ENCODE measurements at regions not wholly inside any gene's neighbourhood (a gene's known extent, or its start where the extent isn't known, plus 50 kb on each side); places are given as distances from the start of the nearest gene placed in this dataset.
"Not testable (repeated sequence)": the region's sequence is repeated elsewhere in the genome, so short reads cannot be mapped to it uniquely, and the experiment has no call there.

DNA sequence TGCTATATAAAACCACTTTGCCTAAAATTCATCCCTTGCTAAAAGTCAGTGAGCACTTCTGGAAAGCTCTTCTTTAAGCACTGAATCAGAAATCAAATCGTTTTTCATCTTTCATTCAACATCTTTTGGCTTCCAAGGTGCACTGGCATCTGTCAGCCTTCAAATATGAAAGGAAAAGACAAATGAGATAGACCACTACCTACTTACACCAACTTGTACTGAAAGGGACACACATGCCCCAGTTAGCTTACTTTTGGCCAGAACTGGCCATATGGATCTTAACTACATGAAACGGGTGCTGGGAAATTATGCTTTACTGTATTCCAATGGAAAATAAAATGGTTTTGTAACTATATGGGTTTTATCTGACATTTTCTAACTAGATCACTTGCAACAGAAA, 332.0 kb upstream of the ARPP21 start:
- TF ChIP-seq, protein P1, sequence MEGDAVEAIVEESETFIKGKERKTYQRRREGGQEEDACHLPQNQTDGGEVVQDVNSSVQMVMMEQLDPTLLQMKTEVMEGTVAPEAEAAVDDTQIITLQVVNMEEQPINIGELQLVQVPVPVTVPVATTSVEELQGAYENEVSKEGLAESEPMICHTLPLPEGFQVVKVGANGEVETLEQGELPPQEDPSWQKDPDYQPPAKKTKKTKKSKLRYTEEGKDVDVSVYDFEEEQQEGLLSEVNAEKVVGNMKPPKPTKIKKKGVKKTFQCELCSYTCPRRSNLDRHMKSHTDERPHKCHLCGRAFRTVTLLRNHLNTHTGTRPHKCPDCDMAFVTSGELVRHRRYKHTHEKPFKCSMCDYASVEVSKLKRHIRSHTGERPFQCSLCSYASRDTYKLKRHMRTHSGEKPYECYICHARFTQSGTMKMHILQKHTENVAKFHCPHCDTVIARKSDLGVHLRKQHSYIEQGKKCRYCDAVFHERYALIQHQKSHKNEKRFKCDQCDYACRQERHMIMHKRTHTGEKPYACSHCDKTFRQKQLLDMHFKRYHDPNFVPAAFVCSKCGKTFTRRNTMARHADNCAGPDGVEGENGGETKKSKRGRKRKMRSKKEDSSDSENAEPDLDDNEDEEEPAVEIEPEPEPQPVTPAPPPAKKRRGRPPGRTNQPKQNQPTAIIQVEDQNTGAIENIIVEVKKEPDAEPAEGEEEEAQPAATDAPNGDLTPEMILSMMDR (conservative IDR thresholded peaks at IDR 0.05) = no peak
- no peak for TF ChIP-seq ZFX (IDR thresholded peaks at IDR 0.05)

DNA sequence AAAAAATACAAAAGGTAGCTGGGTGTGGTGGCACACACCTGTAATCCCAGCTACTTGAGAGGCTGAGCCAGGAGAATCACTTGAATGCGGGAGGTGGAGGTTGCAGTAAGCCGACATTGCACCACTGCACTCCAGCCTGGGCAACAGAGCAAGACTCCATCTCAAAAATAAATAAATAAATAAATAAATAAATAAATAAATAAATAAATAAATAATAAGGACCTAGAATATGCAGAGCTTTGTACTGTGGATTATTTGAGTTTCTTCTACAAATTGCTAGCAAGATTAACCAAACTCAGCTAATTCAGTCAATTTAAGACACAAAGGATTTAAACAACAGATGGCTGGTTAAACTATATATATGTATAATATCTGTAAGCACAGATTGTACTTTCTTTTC, 322.5 kb upstream of the ARPP21 start:
- not testable (repeated sequence) for H3K27ac ChIP-seq

More for the DNA sequence above, 332.0 kb upstream of the ARPP21 start:
- no peak overlapping the region for H3K27ac ChIP-seq

DNA sequence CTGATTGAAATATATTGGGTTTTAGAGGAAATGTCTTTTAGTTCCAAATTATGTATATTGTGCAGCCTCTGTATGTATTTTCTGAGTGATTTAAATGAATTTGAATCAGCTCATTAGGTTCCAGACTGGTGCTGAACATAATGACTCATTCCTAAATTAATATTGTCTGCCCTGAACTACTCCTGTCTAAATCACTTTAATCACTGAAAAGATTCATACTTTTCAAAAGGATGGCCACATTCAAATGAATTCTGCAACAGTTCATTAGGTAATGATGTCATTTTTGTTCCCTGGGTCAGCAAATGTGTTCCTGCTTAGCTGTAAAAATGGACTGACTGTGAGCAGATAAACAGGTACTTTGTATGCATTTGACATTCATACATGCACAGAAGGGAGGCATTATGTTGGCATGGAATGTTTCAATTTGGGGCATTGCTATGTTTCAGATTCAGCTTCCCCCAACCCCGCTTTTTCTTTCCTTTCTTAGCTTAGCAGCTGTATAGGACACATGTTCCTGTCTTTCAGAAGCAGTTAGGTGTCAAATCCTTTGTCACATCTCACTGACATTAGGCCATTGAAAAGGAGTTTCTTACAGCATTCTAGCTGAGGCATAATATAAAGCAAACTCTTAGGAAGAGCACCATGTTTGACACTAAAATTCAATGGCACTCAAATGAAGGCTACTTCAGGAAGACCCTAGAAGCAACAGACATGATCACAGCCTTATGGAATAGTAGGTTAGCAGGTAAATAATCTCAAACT, 318.5 kb upstream of the ARPP21 start:
- TF ChIP-seq ZFX (IDR thresholded peaks at IDR 0.05) = no peak
- TF ChIP-seq, protein P1 (conservative IDR thresholded peaks at IDR 0.05) = no peak
- H3K27ac ChIP-seq = no peak overlapping the region

DNA sequence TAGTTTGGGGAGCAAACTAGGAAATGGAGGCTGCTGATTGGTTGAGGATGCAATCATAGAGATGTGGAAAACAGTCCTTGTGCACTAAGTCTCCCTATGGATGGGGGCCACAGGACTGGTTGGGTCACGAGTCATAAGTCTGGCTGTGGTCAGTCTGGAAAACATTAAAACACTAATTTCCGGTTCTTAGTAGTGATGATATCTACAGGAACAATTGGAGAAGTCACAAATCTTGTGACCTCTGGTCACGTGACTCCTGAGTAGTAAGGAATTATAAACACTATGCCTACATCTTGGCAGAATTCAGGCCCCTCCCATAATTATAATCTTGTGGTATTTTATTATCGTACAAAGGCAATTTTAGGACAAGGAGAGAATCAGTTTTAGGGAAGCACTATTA, 317.3 kb upstream of the ARPP21 start:
- H3K27ac ChIP-seq = no peak overlapping the region
- no peak for TF ChIP-seq ZFX (IDR thresholded peaks at IDR 0.05)
- TF ChIP-seq, protein P1 (conservative IDR thresholded peaks at IDR 0.05) = no peak

DNA sequence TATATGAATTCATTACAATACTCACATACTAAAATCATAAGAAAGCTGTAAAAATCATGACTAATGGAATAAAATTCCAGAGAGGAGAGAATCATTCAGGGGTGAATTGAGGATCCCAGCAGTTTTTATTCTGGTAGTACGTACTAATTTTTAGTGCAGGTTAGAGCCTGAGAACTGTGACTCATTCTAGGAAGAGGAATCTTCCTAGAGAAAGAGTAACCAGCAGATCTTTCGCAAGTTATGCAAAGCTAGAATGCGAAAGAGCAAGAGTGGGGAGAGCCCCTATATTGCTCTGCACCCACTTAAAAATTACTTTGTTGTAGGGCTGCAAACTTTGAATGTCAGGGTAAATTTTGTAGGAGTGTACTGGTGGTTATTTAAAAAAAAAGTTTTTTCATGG, 303.6 kb upstream of the ARPP21 start:
- H3K27ac ChIP-seq = no peak overlapping the region
- TF ChIP-seq, protein P1 (conservative IDR thresholded peaks at IDR 0.05) = no peak
- no peak for TF ChIP-seq ZFX (IDR thresholded peaks at IDR 0.05)

DNA sequence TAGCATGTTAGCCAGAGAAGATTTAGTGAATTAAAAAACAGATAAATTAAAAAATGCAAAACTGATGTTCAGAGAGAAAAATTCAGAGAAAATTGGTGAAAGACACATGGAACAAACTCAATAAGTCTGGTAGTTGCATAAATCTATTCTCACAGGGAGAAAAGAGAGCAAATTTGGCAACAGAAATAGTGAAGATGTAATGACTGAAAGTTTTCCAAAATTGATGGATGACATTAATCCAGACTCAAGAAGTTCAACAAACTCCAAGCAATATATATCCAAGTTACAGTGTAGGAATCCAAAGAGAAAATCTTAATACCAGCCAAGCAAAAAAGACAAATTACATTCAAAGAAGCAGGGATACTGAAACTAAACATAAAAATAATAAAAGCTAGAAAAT, 302.7 kb upstream of the ARPP21 start:
- TF ChIP-seq, protein P1 (conservative IDR thresholded peaks at IDR 0.05) = no peak
- TF ChIP-seq ZFX (IDR thresholded peaks at IDR 0.05) = no peak
- H3K27ac ChIP-seq = no peak overlapping the region

DNA sequence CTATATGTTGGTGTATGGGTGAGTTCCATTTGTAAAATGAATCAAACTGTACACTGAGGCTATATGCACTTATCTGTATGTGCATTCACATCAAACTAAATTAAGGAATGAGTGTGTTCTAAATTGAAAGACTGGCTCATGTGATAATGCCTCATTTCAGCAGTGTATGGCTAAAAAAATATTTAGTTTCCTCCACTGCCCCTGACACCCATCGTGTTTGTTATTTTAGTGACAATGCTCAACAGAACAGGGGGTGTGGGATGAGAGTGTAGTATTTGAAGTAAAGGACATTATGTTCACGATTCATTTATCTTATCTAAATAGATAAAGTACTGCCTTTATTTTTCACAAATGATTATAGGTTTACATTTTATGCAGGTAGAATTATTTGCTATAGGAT, 301.1 kb upstream of the ARPP21 start:
- TF ChIP-seq, protein P1 (conservative IDR thresholded peaks at IDR 0.05) = no peak
- no peak for TF ChIP-seq ZFX (IDR thresholded peaks at IDR 0.05)
- H3K27ac ChIP-seq = no peak overlapping the region

DNA sequence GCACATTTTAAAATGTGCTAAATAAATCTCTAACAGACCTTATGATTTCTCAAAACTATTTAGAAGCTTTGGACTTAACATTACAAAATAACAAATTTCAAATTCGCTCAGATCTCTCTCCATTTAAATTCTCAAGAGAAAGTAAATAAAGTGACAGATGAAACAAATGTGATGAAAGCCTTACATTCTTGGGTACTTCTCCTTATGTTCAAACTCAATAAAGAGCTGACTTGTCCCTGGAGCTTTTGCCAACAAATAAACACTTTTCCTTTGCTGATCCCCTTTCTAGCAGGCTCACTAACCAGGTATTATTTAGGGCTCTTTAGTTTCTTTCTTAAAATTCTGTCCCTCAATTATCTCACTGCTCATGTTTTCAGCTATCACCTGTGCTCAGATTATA, 259.1 kb upstream of the ARPP21 start:
- TF ChIP-seq, protein P1 (conservative IDR thresholded peaks at IDR 0.05) = no peak
- TF ChIP-seq ZFX (IDR thresholded peaks at IDR 0.05) = no peak

More for the DNA sequence above, 259.1 kb upstream of the ARPP21 start:
- H3K27ac ChIP-seq = no peak overlapping the region
